ENCODE measurements at regions not wholly inside any gene's neighbourhood (a gene's known extent, or its start where the extent isn't known, plus 50 kb on each side); places are given as distances from the start of the nearest gene placed in this dataset.

DNA sequence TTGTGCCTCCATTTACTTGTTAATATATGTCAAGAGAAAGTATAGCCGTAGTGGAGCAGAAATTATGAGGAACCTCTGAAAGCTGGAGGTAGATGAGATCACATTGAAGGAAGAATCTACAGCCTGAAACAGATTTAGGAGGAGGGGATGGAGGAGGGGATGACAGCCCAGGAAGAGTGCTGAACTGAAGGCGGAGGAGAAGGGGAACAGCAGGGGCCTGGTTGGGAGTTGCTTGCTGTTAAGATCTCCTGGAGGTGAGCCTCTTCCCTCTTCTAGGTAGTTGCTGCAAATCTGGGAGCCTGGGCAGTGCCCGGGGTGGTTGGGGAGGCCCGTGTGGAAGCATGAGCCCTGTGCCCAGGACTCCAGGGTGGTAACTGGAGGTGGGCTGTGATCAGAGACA, 111.8 kb upstream of the SEMA6A start:
- H3K4me3 ChIP-seq = no peak overlapping the region
- H3K4me1 ChIP-seq (ENCODE audit: control insufficient read depth in 5 of 5, insufficient read depth in 5 of 5, low read length in 5 of 5) = peaks cover 0 to 5% (median 0%) of the 10 kb centered on the region in 5 donors
- TF ChIP-seq CTCF (IDR thresholded peaks at IDR 0.05; ENCODE audit: control extremely low read depth, extremely low read depth) = no peak
- no peaks in the 10 kb centered on the region for H3K36me3 ChIP-seq (ENCODE audit: control insufficient read depth in 4 of 4, insufficient read depth in 4 of 4, low read length in 4 of 4)
- 96 to 98% methylated on average over 4 of the region's 4 CpGs for WGBS, 2 donors
- no peak for DNase-seq
- H3K27ac ChIP-seq (ENCODE audit: low read depth in 1 of 2, low read length in 1 of 2) = no peak overlapping the region
- no peaks in the 10 kb centered on the region for H3K27me3 ChIP-seq (ENCODE audit: control insufficient read depth in 3 of 3, insufficient read depth in 3 of 3, low read length in 2 of 3)
- H3K9ac ChIP-seq (ENCODE audit: insufficient read depth in 1 of 2, low read length in 2 of 2) = no peak overlapping the region
- ATAC-seq (ENCODE audit: insufficient read depth, low FRiP score) = no peak
- H3K9me3 ChIP-seq (ENCODE audit: control insufficient read depth in 4 of 4, insufficient read depth in 3 of 4, low read length in 3 of 4) = no peaks in the 10 kb centered on the region

DNA sequence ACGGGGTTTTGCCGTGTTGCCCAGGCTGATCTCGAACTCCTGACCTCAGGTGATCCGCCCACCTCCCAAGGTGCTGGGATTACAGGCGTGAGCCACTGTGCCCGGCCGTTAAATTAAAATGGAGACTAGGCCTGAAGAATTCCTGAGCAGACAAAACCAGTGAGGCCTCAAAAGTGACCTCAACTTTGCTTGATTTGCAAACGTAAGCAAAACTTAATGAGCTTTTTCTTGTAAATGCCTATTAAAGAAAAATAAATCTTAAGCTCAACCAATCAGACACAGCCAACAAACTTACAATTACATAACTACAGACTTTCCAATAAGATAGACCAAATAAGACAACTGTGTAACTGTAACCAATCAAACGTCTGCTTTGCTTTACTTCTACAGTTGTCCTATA, 111.3 kb upstream of the SEMA6A start:
- TF ChIP-seq CTCF (IDR thresholded peaks at IDR 0.05; ENCODE audit: control extremely low read depth, extremely low read depth) = no peak
- WGBS, 2 donors = 91 to 92% methylated on average over 9 of the region's 9 CpGs
- no peak overlapping the region for H3K9ac ChIP-seq (ENCODE audit: insufficient read depth in 1 of 2, low read length in 2 of 2)

GRCh38 chr5:116685069-116685468, 110.4 kb upstream of the SEMA6A start:
- ATAC-seq (ENCODE audit: insufficient read depth, low FRiP score) = no peak
- no peak for TF ChIP-seq CTCF (IDR thresholded peaks at IDR 0.05; ENCODE audit: control extremely low read depth, extremely low read depth)
- Histone ChIP-seq H3K36me3 (ENCODE audit: control insufficient read depth in 4 of 4, insufficient read depth in 4 of 4, low read length in 4 of 4) (no peaks in the 10 kb centered on the region), H3K27me3 (ENCODE audit: control insufficient read depth in 3 of 3, insufficient read depth in 3 of 3, low read length in 2 of 3) (no peaks in the 10 kb centered on the region), H3K4me3 (no peak overlapping the region), H3K9me3 (ENCODE audit: control insufficient read depth in 4 of 4, insufficient read depth in 3 of 4, low read length in 3 of 4) (no peaks in the 10 kb centered on the region), H3K4me1 (ENCODE audit: control insufficient read depth in 5 of 5, insufficient read depth in 5 of 5, low read length in 5 of 5) (peaks cover 0 to 5% (median 0%) of the 10 kb centered on the region in 5 donors), H3K9ac (ENCODE audit: insufficient read depth in 1 of 2, low read length in 2 of 2) (no peak overlapping the region), H3K27ac (ENCODE audit: low read depth in 1 of 2, low read length in 1 of 2) (no peak overlapping the region)
- 77 to 85% methylated on average over 6 of the region's 6 CpGs for WGBS, 2 donors
- no peak for DNase-seq

More for the DNA sequence above, 111.3 kb upstream of the SEMA6A start:
- Histone ChIP-seq H3K27ac (ENCODE audit: low read depth in 1 of 2, low read length in 1 of 2) (no peak overlapping the region), H3K36me3 (ENCODE audit: control insufficient read depth in 4 of 4, insufficient read depth in 4 of 4, low read length in 4 of 4) (no peaks in the 10 kb centered on the region), H3K4me1 (ENCODE audit: control insufficient read depth in 5 of 5, insufficient read depth in 5 of 5, low read length in 5 of 5) (peaks cover 0 to 5% (median 0%) of the 10 kb centered on the region in 5 donors), H3K27me3 (ENCODE audit: control insufficient read depth in 3 of 3, insufficient read depth in 3 of 3, low read length in 2 of 3) (no peaks in the 10 kb centered on the region), H3K4me3 (no peak overlapping the region), H3K9me3 (ENCODE audit: control insufficient read depth in 4 of 4, insufficient read depth in 3 of 4, low read length in 3 of 4) (no peaks in the 10 kb centered on the region)
- ATAC-seq (ENCODE audit: insufficient read depth, low FRiP score) (no peak), DNase-seq (no peak)

DNA sequence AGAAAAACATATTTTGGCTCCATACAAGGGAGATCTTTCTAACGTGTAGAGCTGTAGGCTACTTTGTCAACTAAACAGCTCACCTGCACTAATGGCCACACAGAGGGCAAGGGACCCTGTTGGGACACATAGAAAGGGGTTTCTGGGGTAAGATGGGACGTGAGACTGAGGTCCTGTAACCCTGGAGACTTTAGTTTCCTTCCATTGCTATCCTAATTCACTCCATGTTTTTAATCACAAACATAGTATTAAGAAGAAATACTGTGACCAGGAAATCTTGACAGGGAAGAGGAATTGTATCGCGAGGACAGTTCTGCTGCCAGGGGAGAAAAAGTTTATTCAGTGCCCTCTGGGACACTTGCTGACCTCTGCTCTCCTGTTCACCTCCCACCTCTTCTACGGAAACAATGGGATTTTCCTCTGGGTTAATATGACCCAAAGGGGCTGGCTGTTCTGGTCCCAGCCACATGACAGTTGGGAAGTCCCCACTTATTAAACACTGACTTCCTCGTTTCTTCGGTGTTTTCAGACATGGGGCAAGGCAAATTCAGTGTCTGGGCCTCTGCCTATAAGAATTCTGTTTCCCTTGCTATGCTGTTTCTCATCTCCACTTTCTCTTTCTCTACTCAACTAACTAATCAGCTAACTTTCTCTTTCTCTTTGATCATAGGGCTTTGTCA, 106.9 kb upstream of the SEMA6A start:
- 63% methylated on average over 7 of the region's 7 CpGs for WGBS, 2 donors
- H3K27me3 ChIP-seq (ENCODE audit: control insufficient read depth in 3 of 3, insufficient read depth in 3 of 3, low read length in 2 of 3) = no peaks in the 10 kb centered on the region
- DNase-seq (no peak), ATAC-seq (ENCODE audit: insufficient read depth, low FRiP score) (no peak)
- TF ChIP-seq CTCF (IDR thresholded peaks at IDR 0.05; ENCODE audit: control extremely low read depth, extremely low read depth) = no peak
- H3K36me3 ChIP-seq (ENCODE audit: control insufficient read depth in 4 of 4, insufficient read depth in 4 of 4, low read length in 4 of 4) = no peaks in the 10 kb centered on the region
- H3K4me1 ChIP-seq (ENCODE audit: control insufficient read depth in 5 of 5, insufficient read depth in 5 of 5, low read length in 5 of 5) = peaks cover 0 to 5% (median 0%) of the 10 kb centered on the region in 5 donors
- H3K4me3 ChIP-seq = no peak overlapping the region
- no peaks in the 10 kb centered on the region for H3K9me3 ChIP-seq (ENCODE audit: control insufficient read depth in 4 of 4, insufficient read depth in 3 of 4, low read length in 3 of 4)
- H3K9ac ChIP-seq (ENCODE audit: insufficient read depth in 1 of 2, low read length in 2 of 2) = no peak overlapping the region
- no peak overlapping the region for H3K27ac ChIP-seq (ENCODE audit: low read depth in 1 of 2, low read length in 1 of 2)
